H1 (cell line): ENCODE measurements at regions not wholly inside any gene's neighbourhood (a gene's known extent, or its start where the extent isn't known, plus 50 kb on each side); places are given as distances from the start of the nearest gene placed in this dataset.

Experiments used
- CTCF ChIA-PET: fragments of 300-600 bp; sonication (Branson Sonifier 250); formaldehyde crosslinking; loops from one replicate; lab custom pipeline; 2021; ENCODE audit not compliant: partially characterized antibody; lab: Charles Lee
- POLR2A ChIA-PET: fragments of 300-600 bp; sonication (Branson Sonifier 250); formaldehyde crosslinking; loops from one replicate; lab custom pipeline; 2021; ENCODE audit warnings: inconsistent platforms; ENCODE audit not compliant: partially characterized antibody; lab: Charles Lee
- DNase-seq, 2 experiments: peaks; one replicate each; pipeline versions ENCODE4 v3.0.0 to v3.0.0-alpha.2; 2010 to 2022; ENCODE audit warnings: low spot score in 2 of 2, low read depth in 1 of 2, mixed read lengths in 1 of 2
- FAIRE-seq: peaks from 2 replicates; lab custom pipeline; 2011; peaks lifted over from hg19 to GRCh38; lab: Jason Lieb, UNC
- H2AFZ ChIP-seq: 2 replicates; pipeline ENCODE4 v1.8.1; 2012; ENCODE audit warnings: low read length, inconsistent platforms
- H2AK5ac ChIP-seq: 2 replicates; pipeline ENCODE4 v1.6.1; 2013; ENCODE audit warnings: low read depth, low read length
- H2BK120ac ChIP-seq: replicated peaks from 2 replicates; pipeline ENCODE3; 2013; ENCODE audit warnings: low read depth, low read length, inconsistent platforms
- H2BK12ac ChIP-seq: 2 replicates; pipeline ENCODE4 v1.6.1; 2013; ENCODE audit warnings: low read depth, low read length
- H2BK15ac ChIP-seq: 2 replicates; pipeline ENCODE4 v1.6.1; 2013; ENCODE audit warnings: low read length
- H2BK20ac ChIP-seq: 2 replicates; pipeline ENCODE4 v1.6.1; 2013; ENCODE audit warnings: low read length
- H2BK5ac ChIP-seq: 2 replicates; pipeline ENCODE4 v1.6.1; 2013; ENCODE audit warnings: low read depth, low read length
- H3K14ac ChIP-seq: 2 replicates; pipeline ENCODE4 v1.6.1; 2013; ENCODE audit warnings: inconsistent platforms; ENCODE audit not compliant: insufficient read length
- H3K18ac ChIP-seq: 2 replicates; pipeline ENCODE4 v1.6.1; 2013; ENCODE audit warnings: low read length; ENCODE audit errors: extremely low read depth
- H3K23ac ChIP-seq: 2 replicates; pipeline ENCODE4 v1.6.1; 2013; ENCODE audit warnings: inconsistent platforms; ENCODE audit not compliant: insufficient read length
- H3K23me2 ChIP-seq: 2 replicates; pipeline ENCODE4 v1.6.1; 2013; ENCODE audit warnings: low read depth, low read length
- H3K27ac ChIP-seq: 2 replicates; pipeline ENCODE4 v1.6.1; 2011; ENCODE audit warnings: low read depth, low read length, inconsistent platforms
- H3K27me3 ChIP-seq, 4 experiments: replicated peaks in 1 of 4; 1 replicate in 1 of 4; 2 replicates in 3 of 4; pipeline versions ENCODE4 v1.6.1 to v1.8.1; 2011 to 2013; ENCODE audit warnings: low read length in 3 of 4, mild to moderate bottlenecking in 3 of 4, inconsistent platforms in 2 of 4, mixed read lengths in 2 of 4, moderate library complexity in 1 of 4; ENCODE audit not compliant: control insufficient read depth in 3 of 4, insufficient read depth in 3 of 4; ENCODE audit errors: extremely low read depth in 1 of 4
- H3K36me3 ChIP-seq, 4 experiments: 2 replicates each; pipeline versions ENCODE4 v1.6.1 to v1.8.1; 2011 to 2013; ENCODE audit warnings: mild to moderate bottlenecking in 4 of 4, low read length in 3 of 4, moderate library complexity in 2 of 4, control low read depth in 1 of 4, inconsistent platforms in 1 of 4; ENCODE audit not compliant: insufficient read depth in 4 of 4, control insufficient read depth in 2 of 4
- H3K4ac ChIP-seq: replicated peaks from 2 replicates; pipeline ENCODE3; 2013; ENCODE audit warnings: low read length, low read depth, mixed read lengths, inconsistent platforms; ENCODE audit not compliant: insufficient read length
- H3K4me1 ChIP-seq, 4 experiments: replicated peaks in 1 of 4; 1 replicate in 1 of 4; 2 replicates in 3 of 4; pipeline versions ENCODE4 v1.6.1 to v1.8.1; 2011 to 2013; ENCODE audit warnings: low read length in 3 of 4, inconsistent platforms in 2 of 4, mixed read lengths in 1 of 4; ENCODE audit not compliant: insufficient read depth in 4 of 4, control insufficient read depth in 3 of 4
- H3K4me2 ChIP-seq, 2 experiments: 2 replicates each; pipeline versions ENCODE4 v1.6.1 to v1.8.1; 2011 to 2013; ENCODE audit warnings: low read depth in 2 of 2, low read length in 2 of 2, control low read depth in 1 of 2, inconsistent platforms in 1 of 2, mild to moderate bottlenecking in 1 of 2; ENCODE audit not compliant: insufficient read depth in 1 of 2
- H3K4me3 ChIP-seq, 4 experiments: fragments of 200-600, 300-600 bp in 1 of 4; sonication (generic), shearing (Covaris generic), sonication (Bioruptor Twin) in 1 of 4; 2 replicates each; pipeline versions ENCODE4 v1.5.1 to v1.8.1; 2011 to 2016; ENCODE audit warnings: low read length in 4 of 4, low read depth in 3 of 4, control low read depth in 2 of 4, inconsistent platforms in 2 of 4, mild to moderate bottlenecking in 2 of 4, mixed read lengths in 1 of 4, moderate library complexity in 1 of 4; ENCODE audit not compliant: insufficient read depth in 2 of 4; ENCODE audit errors: extremely low read depth in 1 of 4
- H3K56ac ChIP-seq: replicated peaks from 2 replicates; pipeline ENCODE3; 2013; ENCODE audit warnings: low read depth, mild to moderate bottlenecking, mixed read lengths, low read length, inconsistent platforms; ENCODE audit not compliant: insufficient read length
- H3K79me1 ChIP-seq: 2 replicates; pipeline ENCODE4 v1.6.1; 2013; ENCODE audit warnings: low read depth, low read length, control low read depth
- H3K79me2 ChIP-seq, 2 experiments: 2 replicates each; pipeline versions ENCODE4 v1.6.1 to v1.8.1; 2012 to 2013; ENCODE audit warnings: low read length in 2 of 2, mild to moderate bottlenecking in 2 of 2, inconsistent platforms in 1 of 2; ENCODE audit not compliant: insufficient read depth in 2 of 2, control insufficient read depth in 1 of 2
- H3K9ac ChIP-seq, 4 experiments: replicated peaks in 1 of 4; 1 replicate in 1 of 4; 2 replicates in 3 of 4; pipeline versions ENCODE4 v1.6.1 to v1.8.1; 2011 to 2013; ENCODE audit warnings: low read depth in 3 of 4, low read length in 3 of 4, control low read depth in 2 of 4, mild to moderate bottlenecking in 2 of 4, moderate library complexity in 2 of 4, inconsistent platforms in 1 of 4; ENCODE audit errors: extremely low read depth in 1 of 4
- H3K9me3 ChIP-seq, 2 experiments: 2 replicates each; pipeline versions ENCODE4 v1.6.1 to v1.8.1; 2012 to 2013; ENCODE audit warnings: mild to moderate bottlenecking in 2 of 2, moderate library complexity in 2 of 2, control low read depth in 1 of 2, inconsistent platforms in 1 of 2, low read depth in 1 of 2, low read length in 1 of 2, mixed read lengths in 1 of 2; ENCODE audit not compliant: insufficient read depth in 2 of 2
- H4K20me1 ChIP-seq, 2 experiments: replicated peaks in 1 of 2; 2 replicates each; pipeline versions ENCODE3 to v1.8.1; 2011 to 2013; ENCODE audit warnings: inconsistent platforms in 2 of 2, low read length in 2 of 2, mild to moderate bottlenecking in 1 of 2; ENCODE audit not compliant: insufficient read depth in 2 of 2, control insufficient read depth in 1 of 2
- H4K5ac ChIP-seq: 2 replicates; pipeline ENCODE4 v1.6.1; 2013; ENCODE audit warnings: low read length, low read depth, mixed read lengths, inconsistent platforms; ENCODE audit not compliant: insufficient read length
- H4K8ac ChIP-seq: 2 replicates; pipeline ENCODE4 v1.8.0; 2013; ENCODE audit warnings: mild to moderate bottlenecking, moderate library complexity, low read length, inconsistent platforms; ENCODE audit not compliant: insufficient read depth; ENCODE audit errors: extremely low read depth
- H4K91ac ChIP-seq: replicated peaks from 2 replicates; pipeline ENCODE3; 2013; ENCODE audit warnings: low read length, mixed read lengths, inconsistent platforms; ENCODE audit not compliant: insufficient read length
- FOSL1 ChIP-seq: IDR thresholded peaks from 2 replicates; pipeline ENCODE4 v1.6.1; 2011; ENCODE audit warnings: mild to moderate bottlenecking, low read depth, low read length, moderate library complexity; ENCODE audit not compliant: insufficient read depth
- RAD21 ChIP-seq, 2 experiments: IDR thresholded peaks in 1 of 2; conservative IDR thresholded peaks in 1 of 2; 2 replicates each; pipeline ENCODE4 v1.6.1; 2011; ENCODE audit warnings: low read depth in 2 of 2, low read length in 2 of 2, improper control_type of control experiment in 1 of 2, inconsistent platforms in 1 of 2, mild to moderate bottlenecking in 1 of 2, moderate library complexity in 1 of 2
- WGBS, 2 experiments: shearing (Covaris generic) in 1 of 2; methylation state at CpG; one replicate each; pipeline versions ENCODE4 v1.1.6 to v1.1.7; 2013 to 2015; ENCODE audit warnings: low lambda C conversion rate in 2 of 2, mixed read lengths in 2 of 2, inconsistent platforms in 1 of 2, low coverage in 1 of 2, missing lambda C conversion rate in 1 of 2; ENCODE audit not compliant: insufficient replicate concordance in 2 of 2, insufficient coverage in 1 of 2, insufficient read length in 1 of 2; ENCODE audit errors: extremely low coverage in 1 of 2, missing lambda C conversion rate in 1 of 2; 5-methylcytosine and 5-hydroxymethylcytosine counted together

DNA sequence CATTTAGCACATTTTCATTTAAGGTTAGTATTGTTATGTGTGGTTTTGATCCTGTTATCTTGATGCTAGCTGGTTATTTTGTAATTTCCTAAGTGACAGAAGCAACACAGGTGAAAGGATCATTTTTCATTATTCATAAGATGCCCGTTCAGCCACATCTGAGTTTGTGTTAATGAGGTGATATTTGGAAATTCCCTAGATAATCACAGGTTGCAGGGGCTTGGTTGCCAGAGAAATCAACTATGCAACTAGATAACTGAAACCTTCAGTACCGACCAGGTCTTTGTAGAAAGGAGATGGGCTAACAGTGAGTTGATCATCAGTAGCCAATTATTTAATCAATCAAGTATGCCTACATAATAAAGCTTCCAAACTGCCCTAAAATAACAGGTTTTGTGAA, 121.3 kb upstream of the UFM1 start:
- no peaks in the 10 kb centered on the region for H3K36me3 ChIP-seq
- no peak for FAIRE-seq
- H3K4me2 ChIP-seq, result no peak overlapping the region
- no peaks in the 10 kb centered on the region for H3K79me1 ChIP-seq
- WGBS, 2 experiments, result 89% methylated on average over 2 of the region's 2 CpGs; no CpG with 5 or more reads in 1 of the 2 experiments
- H2AK5ac ChIP-seq, result no peak overlapping the region
- no peak overlapping the region for H2BK20ac ChIP-seq
- H4K91ac ChIP-seq, result no peak overlapping the region
- no peak overlapping the region for H3K23ac ChIP-seq
- H2AFZ ChIP-seq, result peak overlapping the region; percentile 26; the same call in 1 of the 2 replicates
- ChIA-PET POLR2A (no interaction called here), CTCF (interaction anchor here (1.2 to 1.7 kb wide), 2 partner anchors 8 to 644 kb away, joined by 3 to 4 read pairs; no protein-coding TSS in a partner anchor)
- no peaks in the 10 kb centered on the region for H3K9me3 ChIP-seq
- no peak for DNase-seq
- no peaks in the 10 kb centered on the region for H3K4me1 ChIP-seq
- TF ChIP-seq RAD21 (IDR thresholded peaks at IDR 0.05 in 1 of 2, conservative IDR thresholded peaks at IDR 0.05 in 1 of 2; ENCODE audit: low read depth in 2 of 2, low read length in 2 of 2) (no peak), FOSL1 (no peak)
- no peak overlapping the region for H3K56ac ChIP-seq
- H3K27me3 ChIP-seq, result no peaks in the 10 kb centered on the region
- no peaks in the 10 kb centered on the region for H3K23me2 ChIP-seq
- H4K20me1 ChIP-seq, result no peaks in the 10 kb centered on the region
- no peak overlapping the region for H3K9ac ChIP-seq
- H2BK12ac ChIP-seq, result no peak overlapping the region
- no peak overlapping the region for H2BK15ac ChIP-seq
- no peak overlapping the region for H3K18ac ChIP-seq
- no peak overlapping the region for H4K5ac ChIP-seq
- no peak overlapping the region for H3K14ac ChIP-seq
- H2BK5ac ChIP-seq, result no peak overlapping the region
- H4K8ac ChIP-seq, result no peak overlapping the region
- no peak overlapping the region for H3K27ac ChIP-seq
- H3K79me2 ChIP-seq, result no peaks in the 10 kb centered on the region
- no peak overlapping the region for H3K4ac ChIP-seq
- H2BK120ac ChIP-seq, result no peak overlapping the region
- H3K4me3 ChIP-seq, result no peak overlapping the region
